Esophagus (tissue), 2 donors: ENCODE measurements at regions not wholly inside any gene's neighbourhood (a gene's known extent, or its start where the extent isn't known, plus 50 kb on each side); places are given as distances from the start of the nearest gene placed in this dataset.

Experiments used
- H3K27ac ChIP-seq, 2 donors: one replicate each; pipeline ENCODE4 v1.5.1; 2013; ENCODE audit warnings: low read depth in 2 of 2, mild to moderate bottlenecking in 2 of 2, inconsistent platforms in 1 of 2, low read length in 1 of 2, moderate library complexity in 1 of 2
- H3K27me3 ChIP-seq, 2 donors: one replicate each; pipeline ENCODE4 v1.6.1; 2013; ENCODE audit warnings: low read length in 2 of 2, control low read depth in 1 of 2, mild to moderate bottlenecking in 1 of 2; ENCODE audit not compliant: insufficient read depth in 2 of 2, control insufficient read depth in 1 of 2
- H3K36me3 ChIP-seq, 2 donors: one replicate each; pipeline ENCODE4 v1.6.1; 2013; ENCODE audit warnings: low read length in 1 of 2; ENCODE audit not compliant: control insufficient read depth in 2 of 2, insufficient read depth in 2 of 2
- H3K4me1 ChIP-seq, 2 donors: one replicate each; pipeline ENCODE4 v1.6.1; 2013; ENCODE audit warnings: low read length in 1 of 2; ENCODE audit not compliant: control insufficient read depth in 2 of 2, insufficient read depth in 2 of 2
- H3K4me3 ChIP-seq, 2 donors: one replicate each; pipeline ENCODE4 v1.5.1; 2013; ENCODE audit warnings: low read length in 2 of 2, mild to moderate bottlenecking in 2 of 2, low read depth in 1 of 2, moderate library complexity in 1 of 2
- H3K9me3 ChIP-seq, 2 donors: one replicate each; pipeline ENCODE4 v1.6.1; 2013; ENCODE audit warnings: mild to moderate bottlenecking in 2 of 2, low read depth in 1 of 2, low read length in 1 of 2, moderate library complexity in 1 of 2; ENCODE audit not compliant: control insufficient read depth in 2 of 2, insufficient read depth in 1 of 2
- WGBS, 2 donors: extraction: QIAGEN DNeasy Blood & Tissue Kit; methylation state at CpG; one replicate each; pipeline ENCODE4 v1.1.7; 2013; 5-methylcytosine and 5-hydroxymethylcytosine counted together
- donor health status: healthy with polysubstance abuse.
- donor health status: Bipolar disorder and iron deficiency.

DNA sequence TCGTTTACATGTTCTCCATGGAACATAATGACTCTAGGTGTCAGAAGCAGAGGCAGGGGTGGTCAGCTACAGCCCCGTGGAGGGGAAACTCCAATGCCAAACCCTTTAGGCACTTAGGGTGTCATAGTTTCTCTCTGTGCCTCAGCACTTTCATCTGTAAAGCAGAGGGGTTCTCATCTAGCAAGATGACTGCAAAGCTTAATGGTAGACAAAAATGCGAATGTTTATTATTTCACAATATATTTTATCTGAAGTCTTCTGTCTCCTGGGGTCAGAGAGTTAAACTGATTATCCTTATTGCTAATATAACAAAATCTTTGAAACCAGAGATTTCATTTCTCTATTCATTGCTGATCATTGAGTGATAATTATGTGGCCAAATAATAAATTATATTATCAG lies 522.5 kb downstream of the TSN start:
- Histone ChIP-seq H3K4me1 (no peaks in the 10 kb centered on the region), H3K4me3 (no peak overlapping the region), H3K27me3 (no peaks in the 10 kb centered on the region), H3K27ac (no peak overlapping the region), H3K36me3 (no peaks in the 10 kb centered on the region), H3K9me3 (no peaks in the 10 kb centered on the region)
- WGBS, 2 donors = 55 to 58% methylated on average over 3 of the region's 3 CpGs

GRCh38 chr2:122300758-122301157 lies 545.3 kb downstream of the TSN start:
- Histone ChIP-seq H3K36me3 (no peaks in the 10 kb centered on the region), H3K27ac (no peak overlapping the region), H3K4me1 (no peaks in the 10 kb centered on the region), H3K9me3 (peaks cover 2 to 4% of the 10 kb centered on the region in 2 donors), H3K27me3 (no peaks in the 10 kb centered on the region), H3K4me3 (no peak overlapping the region)
- WGBS, 2 donors = 87 to 89% methylated on average over 3 of the region's 3 CpGs

DNA sequence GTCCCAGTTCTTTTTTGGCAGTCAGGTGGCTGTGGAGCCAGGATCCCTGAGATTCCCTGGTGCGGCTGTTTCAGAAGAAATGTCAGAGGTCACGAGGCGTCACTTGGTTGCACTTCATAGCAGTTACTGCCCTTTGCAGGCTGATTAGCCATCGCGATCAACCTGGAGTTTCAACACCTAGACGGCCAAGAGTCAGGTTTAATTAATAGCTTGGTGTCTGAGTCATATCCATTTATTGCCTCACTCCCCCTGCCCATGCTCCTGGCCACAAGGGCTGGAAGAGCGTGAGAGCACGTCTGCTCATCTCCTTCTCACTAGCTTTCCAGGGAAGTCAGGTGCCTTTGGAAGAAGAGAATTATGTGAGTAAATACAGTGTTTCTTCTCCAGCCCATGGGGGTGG lies 552.3 kb downstream of the TSN start:
- Histone ChIP-seq H3K27me3 (no peaks in the 10 kb centered on the region), H3K4me1 (no peaks in the 10 kb centered on the region), H3K9me3 (peaks cover 0 to 6% of the 10 kb centered on the region in 2 donors), H3K4me3 (no peak overlapping the region), H3K27ac (no peak overlapping the region), H3K36me3 (no peaks in the 10 kb centered on the region)
- 69 to 71% methylated on average over 8 of the region's 8 CpGs for WGBS, 2 donors

DNA sequence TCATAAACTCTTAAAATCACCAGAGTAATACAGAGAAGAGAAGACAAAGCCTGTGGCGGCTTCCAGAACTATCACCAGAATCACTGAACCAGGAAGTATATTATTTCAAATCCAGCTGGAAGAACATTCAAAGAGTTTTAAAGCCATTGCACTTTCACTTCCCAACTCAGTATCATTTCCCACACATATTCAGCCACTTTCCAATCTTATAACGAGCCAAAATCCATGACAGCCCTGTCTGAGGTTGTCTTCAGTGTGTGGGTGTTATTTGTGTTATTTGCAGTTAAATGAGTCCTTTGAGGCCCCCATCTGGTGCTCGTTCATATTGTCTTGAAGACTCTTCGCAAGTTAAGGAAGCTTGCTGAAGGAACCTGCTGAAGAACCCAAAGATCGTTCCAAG lies 559.9 kb downstream of the TSN start:
- H3K27me3 ChIP-seq = no peaks in the 10 kb centered on the region
- no peak overlapping the region for H3K4me3 ChIP-seq
- no peaks in the 10 kb centered on the region for H3K4me1 ChIP-seq
- H3K9me3 ChIP-seq = peaks cover 0 to 3% of the 10 kb centered on the region in 2 donors
- H3K36me3 ChIP-seq = no peaks in the 10 kb centered on the region
- no peak overlapping the region for H3K27ac ChIP-seq
- 64 to 67% methylated on average over 5 of the region's 5 CpGs for WGBS, 2 donors

DNA sequence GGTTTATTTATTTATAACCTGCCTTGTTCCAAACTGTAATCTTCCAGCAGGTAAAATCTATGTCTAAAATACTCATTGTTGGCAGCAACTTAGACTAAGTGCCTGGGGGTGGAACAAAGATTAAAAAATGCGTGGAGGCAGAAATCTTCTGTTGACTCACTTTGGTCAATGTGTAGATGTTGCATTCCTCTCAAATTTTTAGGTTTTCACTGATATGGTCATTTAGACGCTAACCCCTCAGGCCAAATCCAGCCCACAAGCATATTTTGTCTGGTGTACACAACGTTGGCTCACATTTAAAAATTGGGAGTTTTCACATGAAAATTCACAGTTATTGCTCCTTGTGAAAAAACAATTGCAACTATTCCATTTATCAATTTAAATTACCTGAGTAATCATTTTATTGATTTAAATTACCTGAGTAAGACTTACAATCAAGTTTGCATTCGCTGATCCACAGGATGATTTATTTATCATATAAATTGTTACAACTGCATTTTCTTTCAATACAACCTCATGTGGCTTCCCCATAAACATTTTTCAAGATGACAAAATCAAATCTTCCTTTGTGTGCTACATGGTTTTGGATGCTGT lies 564.2 kb downstream of the TSN start:
- H3K36me3 ChIP-seq = no peaks in the 10 kb centered on the region
- 68 to 69% methylated on average over 4 of the region's 4 CpGs for WGBS, 2 donors
- no peak overlapping the region for H3K27ac ChIP-seq

DNA sequence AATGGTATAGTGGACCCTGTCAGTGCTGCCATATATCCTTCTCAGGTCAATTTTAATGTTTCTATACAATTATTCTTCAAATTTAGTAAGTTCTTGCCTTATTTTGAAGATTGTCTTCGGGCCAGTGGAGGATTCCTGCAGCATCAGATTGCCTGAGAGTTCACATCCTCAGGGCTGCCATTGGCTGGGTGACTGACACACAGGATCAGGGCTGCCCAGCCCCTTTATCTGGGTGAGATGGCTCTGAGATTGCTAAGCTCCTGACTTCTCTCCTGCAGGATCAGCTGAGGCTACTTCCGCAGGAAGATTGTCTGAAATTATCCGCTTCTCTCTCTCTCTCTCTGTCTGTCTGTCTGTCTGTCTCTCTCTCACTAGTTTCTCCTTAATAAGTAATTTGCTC lies 567.4 kb downstream of the TSN start:
- WGBS, 2 donors = 72 to 77% methylated on average over 3 of the region's 3 CpGs
- no peaks in the 10 kb centered on the region for H3K4me1 ChIP-seq
- peaks cover 0 to 2% of the 10 kb centered on the region in 2 donors for H3K9me3 ChIP-seq

More for the DNA sequence above, 564.2 kb downstream of the TSN start:
- no peaks in the 10 kb centered on the region for H3K4me1 ChIP-seq
- H3K4me3 ChIP-seq = no peak overlapping the region
- H3K27me3 ChIP-seq = no peaks in the 10 kb centered on the region
- peaks cover 0 to 2% of the 10 kb centered on the region in 2 donors for H3K9me3 ChIP-seq

GRCh38 chr2:122323927-122324326 lies 568.5 kb downstream of the TSN start:
- no peaks in the 10 kb centered on the region for H3K36me3 ChIP-seq
- no peak overlapping the region for H3K4me3 ChIP-seq
- no peak overlapping the region for H3K27ac ChIP-seq
- no peaks in the 10 kb centered on the region for H3K4me1 ChIP-seq
- H3K27me3 ChIP-seq = no peaks in the 10 kb centered on the region
- 69 to 80% methylated on average over 6 of the region's 6 CpGs for WGBS, 2 donors
- peaks cover 0 to 2% of the 10 kb centered on the region in 2 donors for H3K9me3 ChIP-seq

More for the DNA sequence above, 567.4 kb downstream of the TSN start:
- no peaks in the 10 kb centered on the region for H3K27me3 ChIP-seq
- H3K36me3 ChIP-seq = no peaks in the 10 kb centered on the region
- H3K27ac ChIP-seq = no peak overlapping the region
- H3K4me3 ChIP-seq = no peak overlapping the region

DNA sequence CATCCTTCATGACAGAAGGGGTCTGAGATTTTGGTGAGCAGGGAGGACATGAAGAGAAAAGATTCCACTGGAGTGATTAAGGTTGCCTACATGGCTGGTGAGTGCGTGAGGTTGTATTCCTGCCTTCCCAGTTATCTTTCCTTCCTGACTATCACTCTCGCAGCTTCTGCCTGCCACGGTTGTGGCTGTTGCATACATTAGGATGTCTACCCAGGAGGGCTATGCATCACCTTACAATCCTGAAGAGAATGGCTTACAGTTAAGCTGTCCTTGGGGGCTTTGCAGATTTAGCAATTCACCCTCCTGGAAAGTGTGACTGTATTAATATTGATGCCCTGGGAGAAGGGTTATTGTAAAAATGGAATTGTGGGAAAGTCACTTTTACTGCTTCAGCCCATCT lies 571.0 kb downstream of the TSN start:
- Histone ChIP-seq H3K4me1 (no peaks in the 10 kb centered on the region), H3K9me3 (peaks cover 0 to 2% of the 10 kb centered on the region in 2 donors), H3K36me3 (no peaks in the 10 kb centered on the region), H3K27me3 (no peaks in the 10 kb centered on the region), H3K27ac (no peak overlapping the region), H3K4me3 (no peak overlapping the region)
- WGBS, 2 donors = 46 to 47% methylated on average over 3 of the region's 3 CpGs

DNA sequence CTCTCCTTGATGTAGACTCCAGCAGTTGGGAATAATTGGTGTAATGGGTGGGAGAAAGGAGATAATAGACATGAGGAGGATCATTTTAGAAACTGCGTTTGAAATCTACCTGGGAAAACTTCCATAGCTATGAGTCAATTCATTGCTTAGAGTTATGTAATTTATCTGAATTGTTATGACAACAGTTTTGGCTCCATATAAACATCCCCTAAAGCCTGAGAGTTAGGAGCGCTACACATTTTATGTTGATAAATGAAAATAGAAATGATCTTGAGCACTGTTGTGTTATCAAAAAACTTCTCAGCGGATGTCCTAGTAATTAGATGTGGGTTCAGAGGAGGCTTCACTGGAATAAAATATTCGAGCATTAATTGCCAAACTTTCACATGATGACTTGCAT lies 573.4 kb downstream of the TSN start:
- H3K9me3 ChIP-seq = no peaks in the 10 kb centered on the region
- H3K27ac ChIP-seq = no peak overlapping the region
- H3K36me3 ChIP-seq = no peaks in the 10 kb centered on the region
- 49 to 69% methylated on average over 4 of the region's 4 CpGs for WGBS, 2 donors
- H3K4me1 ChIP-seq = no peaks in the 10 kb centered on the region
- H3K4me3 ChIP-seq = no peak overlapping the region
- no peaks in the 10 kb centered on the region for H3K27me3 ChIP-seq

- Histone ChIP-seq H3K27ac (no peak overlapping the region), H3K36me3 (no peaks in the 10 kb centered on the region), H3K9me3 (no peaks in the 10 kb centered on the region), H3K4me1 (no peaks in the 10 kb centered on the region), H3K4me3 (no peak overlapping the region), H3K27me3 (no peaks in the 10 kb centered on the region)
- WGBS, 2 donors = 47 to 59% methylated on average over 2 of the region's 2 CpGs
These were observed 573.8 kb downstream of the TSN start for GRCh38 chr2:122329278-122329677.
